ENCODE measurements at regions not wholly inside any gene's neighbourhood (a gene's known extent, or its start where the extent isn't known, plus 50 kb on each side); places are given as distances from the start of the nearest gene placed in this dataset.
"Not testable (repeated sequence)": the region's sequence is repeated elsewhere in the genome, so short reads cannot be mapped to it uniquely, and the experiment has no call there.

- not testable (repeated sequence) for DNase-seq (ENCODE audit: low read depth, low spot score)
Observed at GRCh38 chr16:54727696-54728095, 203.0 kb upstream of the IRX5 start.

GRCh38 chr16:54724346-54724925 lies 206.2 kb upstream of the IRX5 start:
- no peak for DNase-seq (ENCODE audit: low read depth, low spot score)

- peak; percentile 45 for DNase-seq (ENCODE audit: low read depth, low spot score)
Observed at GRCh38 chr16:54722210-54722676, 208.4 kb upstream of the IRX5 start.

GRCh38 chr16:54720259-54720658 lies 210.4 kb upstream of the IRX5 start:
- no peak for DNase-seq (ENCODE audit: low read depth, low spot score)

- no peak for DNase-seq (ENCODE audit: low read depth, low spot score)
Observed at GRCh38 chr16:54719624-54720023, 211.0 kb upstream of the IRX5 start.

GRCh38 chr16:54718376-54718775 lies 212.3 kb upstream of the IRX5 start:
- DNase-seq (ENCODE audit: low read depth, low spot score): no peak

- DNase-seq (ENCODE audit: low read depth, low spot score): no peak
Observed at GRCh38 chr16:54715011-54715410, 215.7 kb upstream of the IRX5 start.

- DNase-seq (ENCODE audit: low read depth, low spot score): no peak
Observed at GRCh38 chr16:54712866-54713265, 217.8 kb upstream of the IRX5 start.

- DNase-seq (ENCODE audit: low read depth, low spot score): no peak
Observed at GRCh38 chr16:54707813-54708212, 222.9 kb upstream of the IRX5 start.

- no peak for DNase-seq (ENCODE audit: low read depth, low spot score)
Observed at GRCh38 chr16:54706406-54706805, 224.3 kb upstream of the IRX5 start.

GRCh38 chr16:54703339-54703738 lies 227.3 kb upstream of the IRX5 start:
- no peak for DNase-seq (ENCODE audit: low read depth, low spot score)

GRCh38 chr16:54699656-54700055 lies 231.0 kb upstream of the IRX5 start:
- DNase-seq (ENCODE audit: low read depth, low spot score): no peak

GRCh38 chr16:54697677-54698076 lies 233.0 kb upstream of the IRX5 start:
- no peak for DNase-seq (ENCODE audit: low read depth, low spot score)

GRCh38 chr16:54696970-54697369 lies 233.7 kb upstream of the IRX5 start:
- no peak for DNase-seq (ENCODE audit: low read depth, low spot score)

GRCh38 chr16:54696522-54696921 lies 234.1 kb upstream of the IRX5 start:
- no peak for DNase-seq (ENCODE audit: low read depth, low spot score)

- DNase-seq (ENCODE audit: low read depth, low spot score): no peak
Observed at GRCh38 chr16:54694651-54695050, 236.0 kb upstream of the IRX5 start.

GRCh38 chr16:54693864-54694263 lies 236.8 kb upstream of the IRX5 start:
- DNase-seq (ENCODE audit: low read depth, low spot score): no peak

- no peak for DNase-seq (ENCODE audit: low read depth, low spot score)
Observed at GRCh38 chr16:54690710-54691109, 240.0 kb upstream of the IRX5 start.

GRCh38 chr16:54690306-54690705 lies 240.4 kb upstream of the IRX5 start:
- no peak for DNase-seq (ENCODE audit: low read depth, low spot score)

GRCh38 chr16:54689072-54689865 lies 241.4 kb upstream of the IRX5 start:
- no peak for DNase-seq (ENCODE audit: low read depth, low spot score)

- DNase-seq (ENCODE audit: low read depth, low spot score): no peak
Observed at GRCh38 chr16:54688339-54688738, 242.3 kb upstream of the IRX5 start.

- peak; percentile 21 for DNase-seq (ENCODE audit: low read depth, low spot score)
Observed at GRCh38 chr16:54687043-54687899, 243.4 kb upstream of the IRX5 start.

All from ELF-1 (cell line).